ENCODE measurements at regions not wholly inside any gene's neighbourhood (a gene's known extent, or its start where the extent isn't known, plus 50 kb on each side); places are given as distances from the start of the nearest gene placed in this dataset.

GRCh38 chr2:215879331-215879730, 134.0 kb downstream of the MREG start (continued):
- TF ChIP-seq CREB1 (IDR thresholded peaks at IDR 0.05) (no peak), EGR1 (IDR thresholded peaks at IDR 0.05; ENCODE audit: borderline replicate concordance, low read depth, low read length) (no peak), HDAC2 (IDR thresholded peaks at IDR 0.05; ENCODE audit: borderline replicate concordance in 1 of 2, low read depth in 2 of 2, low read length in 2 of 2) (no peak), CHD1 (IDR thresholded peaks at IDR 0.05; ENCODE audit: low read depth, low read length) (no peak)

Data from H1 (cell line).